ENCODE measurements at regions not wholly inside any gene's neighbourhood (a gene's known extent, or its start where the extent isn't known, plus 50 kb on each side); places are given as distances from the start of the nearest gene placed in this dataset.

- 87 to 90% methylated on average over 1 of the region's 1 CpG for WGBS, 2 donors
- TF ChIP-seq CTCF (IDR thresholded peaks at IDR 0.05; ENCODE audit: control extremely low read depth, extremely low read depth), result no peak
- Histone ChIP-seq H3K4me1 (ENCODE audit: control insufficient read depth in 5 of 5, insufficient read depth in 5 of 5, low read length in 5 of 5) (no peaks in the 10 kb centered on the region), H3K4me3 (no peak overlapping the region), H3K36me3 (ENCODE audit: control insufficient read depth in 4 of 4, insufficient read depth in 4 of 4, low read length in 4 of 4) (no peaks in the 10 kb centered on the region), H3K27ac (ENCODE audit: low read depth in 1 of 2, low read length in 1 of 2) (no peak overlapping the region), H3K9me3 (ENCODE audit: control insufficient read depth in 4 of 4, insufficient read depth in 3 of 4, low read length in 3 of 4) (no peaks in the 10 kb centered on the region), H3K27me3 (ENCODE audit: control insufficient read depth in 3 of 3, insufficient read depth in 3 of 3, low read length in 2 of 3) (no peaks in the 10 kb centered on the region), H3K9ac (ENCODE audit: insufficient read depth in 1 of 2, low read length in 2 of 2) (no peak overlapping the region)
- no peak for DNase-seq
- no peak for ATAC-seq (ENCODE audit: insufficient read depth, low FRiP score)
Observed at GRCh38 chr18:29741461-29741860, 1301.1 kb downstream of the DSC3 start.

- Histone ChIP-seq H3K9me3 (ENCODE audit: control insufficient read depth in 4 of 4, insufficient read depth in 3 of 4, low read length in 3 of 4) (no peaks in the 10 kb centered on the region), H3K9ac (ENCODE audit: insufficient read depth in 1 of 2, low read length in 2 of 2) (no peak overlapping the region), H3K27ac (ENCODE audit: low read depth in 1 of 2, low read length in 1 of 2) (no peak overlapping the region), H3K4me3 (no peak overlapping the region), H3K36me3 (ENCODE audit: control insufficient read depth in 4 of 4, insufficient read depth in 4 of 4, low read length in 4 of 4) (no peaks in the 10 kb centered on the region), H3K4me1 (ENCODE audit: control insufficient read depth in 5 of 5, insufficient read depth in 5 of 5, low read length in 5 of 5) (no peaks in the 10 kb centered on the region), H3K27me3 (ENCODE audit: control insufficient read depth in 3 of 3, insufficient read depth in 3 of 3, low read length in 2 of 3) (no peaks in the 10 kb centered on the region)
- TF ChIP-seq CTCF (IDR thresholded peaks at IDR 0.05; ENCODE audit: control extremely low read depth, extremely low read depth), result no peak
- ATAC-seq (ENCODE audit: insufficient read depth, low FRiP score) (no peak), DNase-seq (no peak)
- 93 to 98% methylated on average over 4 of the region's 4 CpGs for WGBS, 2 donors
Observed at GRCh38 chr18:29737620-29738019, 1304.9 kb downstream of the DSC3 start.

GRCh38 chr18:29737190-29737589, 1305.4 kb downstream of the DSC3 start:
- H3K9ac ChIP-seq (ENCODE audit: insufficient read depth in 1 of 2, low read length in 2 of 2), result no peak overlapping the region
- no peaks in the 10 kb centered on the region for H3K36me3 ChIP-seq (ENCODE audit: control insufficient read depth in 4 of 4, insufficient read depth in 4 of 4, low read length in 4 of 4)
- no peaks in the 10 kb centered on the region for H3K4me1 ChIP-seq (ENCODE audit: control insufficient read depth in 5 of 5, insufficient read depth in 5 of 5, low read length in 5 of 5)
- DNase-seq, result no peak
- no peaks in the 10 kb centered on the region for H3K27me3 ChIP-seq (ENCODE audit: control insufficient read depth in 3 of 3, insufficient read depth in 3 of 3, low read length in 2 of 3)
- H3K27ac ChIP-seq (ENCODE audit: low read depth in 1 of 2, low read length in 1 of 2), result no peak overlapping the region
- H3K4me3 ChIP-seq, result no peak overlapping the region
- ATAC-seq (ENCODE audit: insufficient read depth, low FRiP score), result no peak
- TF ChIP-seq CTCF (IDR thresholded peaks at IDR 0.05; ENCODE audit: control extremely low read depth, extremely low read depth), result no peak
- WGBS, 2 donors, result 57 to 59% methylated on average over 3 of the region's 3 CpGs
- H3K9me3 ChIP-seq (ENCODE audit: control insufficient read depth in 4 of 4, insufficient read depth in 3 of 4, low read length in 3 of 4), result no peaks in the 10 kb centered on the region

- DNase-seq (no peak), ATAC-seq (ENCODE audit: insufficient read depth, low FRiP score) (no peak)
- Histone ChIP-seq H3K27ac (ENCODE audit: low read depth in 1 of 2, low read length in 1 of 2) (no peak overlapping the region), H3K27me3 (ENCODE audit: control insufficient read depth in 3 of 3, insufficient read depth in 3 of 3, low read length in 2 of 3) (no peaks in the 10 kb centered on the region), H3K9me3 (ENCODE audit: control insufficient read depth in 4 of 4, insufficient read depth in 3 of 4, low read length in 3 of 4) (peaks cover 0 to 2% (median under 1%) of the 10 kb centered on the region in 4 donors), H3K4me3 (no peak overlapping the region), H3K9ac (ENCODE audit: insufficient read depth in 1 of 2, low read length in 2 of 2) (no peak overlapping the region), H3K4me1 (ENCODE audit: control insufficient read depth in 5 of 5, insufficient read depth in 5 of 5, low read length in 5 of 5) (peaks cover 0 to 1% (median 0%) of the 10 kb centered on the region in 5 donors), H3K36me3 (ENCODE audit: control insufficient read depth in 4 of 4, insufficient read depth in 4 of 4, low read length in 4 of 4) (no peaks in the 10 kb centered on the region)
- TF ChIP-seq CTCF (IDR thresholded peaks at IDR 0.05; ENCODE audit: control extremely low read depth, extremely low read depth), result no peak
- WGBS, 2 donors, result 90% methylated on average over 4 of the region's 4 CpGs
Observed at GRCh38 chr18:29730073-29730472, 1312.5 kb downstream of the DSC3 start.

Data from lung (tissue), 11 donors.